ENCODE measurements at regions not wholly inside any gene's neighbourhood (a gene's known extent, or its start where the extent isn't known, plus 50 kb on each side); places are given as distances from the start of the nearest gene placed in this dataset.

DNA sequence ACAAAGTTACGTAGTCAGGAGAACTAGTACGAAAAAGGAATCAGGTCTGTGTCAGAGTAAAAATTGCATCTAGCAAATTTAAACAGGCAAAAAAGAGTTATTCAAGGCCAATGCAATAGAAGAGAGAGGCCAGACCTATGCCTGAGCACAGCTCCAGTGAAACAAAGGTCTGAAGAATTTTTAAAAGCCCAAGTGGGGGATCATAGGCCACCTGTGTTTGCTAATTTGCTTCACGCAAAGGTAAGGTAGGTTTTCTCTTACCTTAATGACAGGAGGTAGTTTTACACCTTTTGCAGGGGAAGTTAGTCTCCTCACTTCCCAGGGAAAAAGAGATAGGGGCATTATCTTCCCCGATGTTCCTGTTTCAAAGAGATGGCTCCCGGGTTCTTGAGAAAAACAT lies 448.6 kb upstream of the TECRL start:
- no peak overlapping the region for H3K14ac ChIP-seq (ENCODE audit: insufficient read length)
- no peak overlapping the region for H2BK5ac ChIP-seq (ENCODE audit: low read depth, low read length)
- H3K79me1 ChIP-seq (ENCODE audit: low read depth, low read length): no peaks in the 10 kb centered on the region
- H3K36me3 ChIP-seq (ENCODE audit: control insufficient read depth in 2 of 4, insufficient read depth in 4 of 4, low read length in 3 of 4): no peaks in the 10 kb centered on the region
- no peak overlapping the region for H2BK120ac ChIP-seq (replicated peaks; ENCODE audit: low read depth, low read length)
- H3K79me2 ChIP-seq (ENCODE audit: control insufficient read depth in 1 of 2, insufficient read depth in 2 of 2, low read length in 2 of 2): no peaks in the 10 kb centered on the region
- no peaks in the 10 kb centered on the region for H4K20me1 ChIP-seq (replicated peaks in 1 of 2; ENCODE audit: control insufficient read depth in 1 of 2, insufficient read depth in 2 of 2, low read length in 2 of 2)
- 0 out of 4 replicates have a peak overlapping the region, but pooled peaks of 1 of the 2 experiments have one; percentile 6 for H3K4me2 ChIP-seq (ENCODE audit: insufficient read depth in 1 of 2, low read depth in 2 of 2, low read length in 2 of 2)
- H2BK20ac ChIP-seq (ENCODE audit: low read length): no peak overlapping the region
- no peaks in the 10 kb centered on the region for H3K23me2 ChIP-seq (ENCODE audit: low read depth, low read length)
- no peaks in the 10 kb centered on the region for H3K27me3 ChIP-seq (replicated peaks in 1 of 4; ENCODE audit: control insufficient read depth in 3 of 4, extremely low read depth in 1 of 4, insufficient read depth in 3 of 4, low read length in 3 of 4)
- ChIA-PET CTCF (ENCODE audit: partially characterized antibody) (no interaction called here), POLR2A (ENCODE audit: partially characterized antibody) (no interaction called here)
- no peak overlapping the region for H3K9ac ChIP-seq (replicated peaks in 1 of 4; ENCODE audit: extremely low read depth in 1 of 4, low read depth in 3 of 4, low read length in 3 of 4)
- H3K56ac ChIP-seq (replicated peaks; ENCODE audit: insufficient read length, low read depth, low read length): no peak overlapping the region
- H2AFZ ChIP-seq (ENCODE audit: low read length): peak overlapping the region; percentile 47
- no peak overlapping the region for H4K5ac ChIP-seq (ENCODE audit: insufficient read length, low read depth, low read length)
- no peak overlapping the region for H3K18ac ChIP-seq (ENCODE audit: extremely low read depth, low read length)
- no peak overlapping the region for H2AK5ac ChIP-seq (ENCODE audit: low read depth, low read length)
- H4K91ac ChIP-seq (replicated peaks; ENCODE audit: insufficient read length, low read length): no peak overlapping the region
- H3K27ac ChIP-seq (ENCODE audit: low read depth, low read length): no peak overlapping the region
- FAIRE-seq (no peak), DNase-seq (ENCODE audit: low read depth in 1 of 2, low spot score in 2 of 2) (no peak)
- H3K4ac ChIP-seq (replicated peaks; ENCODE audit: insufficient read length, low read depth, low read length): no peak overlapping the region
- H4K8ac ChIP-seq (ENCODE audit: extremely low read depth, insufficient read depth, low read length): no peak overlapping the region
- peaks cover 0 to 5% (median 1%) of the 10 kb centered on the region in 4 experiments; a peak in 3 of 7 replicates for H3K4me1 ChIP-seq (replicated peaks in 1 of 4; ENCODE audit: control insufficient read depth in 3 of 4, insufficient read depth in 4 of 4, low read length in 3 of 4)
- 58% methylated on average over 5 of the region's 5 CpGs; no CpG with 5 or more reads in 1 of the 2 experiments for WGBS, 2 experiments (ENCODE audit: extremely low coverage in 1 of 2, insufficient coverage in 1 of 2, insufficient read length in 1 of 2, insufficient replicate concordance in 2 of 2, low coverage in 1 of 2, low lambda C conversion rate in 2 of 2, missing lambda C conversion rate in 1 of 2)
- no peak overlapping the region for H3K4me3 ChIP-seq (ENCODE audit: extremely low read depth in 1 of 4, insufficient read depth in 2 of 4, low read depth in 3 of 4, low read length in 4 of 4)
- no peak overlapping the region for H2BK12ac ChIP-seq (ENCODE audit: low read depth, low read length)
- no peak overlapping the region for H3K23ac ChIP-seq (ENCODE audit: insufficient read length)
- no peaks in the 10 kb centered on the region for H3K9me3 ChIP-seq (ENCODE audit: insufficient read depth in 2 of 2, low read depth in 1 of 2, low read length in 1 of 2)
- H2BK15ac ChIP-seq (ENCODE audit: low read length): no peak overlapping the region
- no peak for TF ChIP-seq TAF1 (IDR thresholded peaks at IDR 0.05; ENCODE audit: low read depth, low read length)
- no peak for TF ChIP-seq RBBP5 (IDR thresholded peaks at IDR 0.05; ENCODE audit: borderline replicate concordance, low read depth, low read length)
- TF ChIP-seq SIRT6 (IDR thresholded peaks at IDR 0.05; ENCODE audit: low read length): no peak
- TF ChIP-seq TCF12 (IDR thresholded peaks at IDR 0.05; ENCODE audit: low read depth, low read length): no peak
- no peak for TF ChIP-seq NANOG (IDR thresholded peaks at IDR 0.05; ENCODE audit: insufficient read depth, low read depth, low read length, poor library complexity, severe bottlenecking)
- TF ChIP-seq, protein P1, sequence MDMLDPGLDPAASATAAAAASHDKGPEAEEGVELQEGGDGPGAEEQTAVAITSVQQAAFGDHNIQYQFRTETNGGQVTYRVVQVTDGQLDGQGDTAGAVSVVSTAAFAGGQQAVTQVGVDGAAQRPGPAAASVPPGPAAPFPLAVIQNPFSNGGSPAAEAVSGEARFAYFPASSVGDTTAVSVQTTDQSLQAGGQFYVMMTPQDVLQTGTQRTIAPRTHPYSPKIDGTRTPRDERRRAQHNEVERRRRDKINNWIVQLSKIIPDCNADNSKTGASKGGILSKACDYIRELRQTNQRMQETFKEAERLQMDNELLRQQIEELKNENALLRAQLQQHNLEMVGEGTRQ (IDR thresholded peaks at IDR 0.05; ENCODE audit: low read length): no peak
- no peak for TF ChIP-seq RNF2 (IDR thresholded peaks at IDR 0.05; ENCODE audit: borderline replicate concordance, low read depth, low read length, missing control alignments, poor library complexity, severe bottlenecking)
- no peak for TF ChIP-seq POLR2A (IDR thresholded peaks at IDR 0.05; ENCODE audit: control extremely low read depth in 1 of 2, low read depth in 2 of 2, low read length in 2 of 2)
- TF ChIP-seq ASH2L (IDR thresholded peaks at IDR 0.05; ENCODE audit: low read length): no peak
- TF ChIP-seq, protein P2, sequence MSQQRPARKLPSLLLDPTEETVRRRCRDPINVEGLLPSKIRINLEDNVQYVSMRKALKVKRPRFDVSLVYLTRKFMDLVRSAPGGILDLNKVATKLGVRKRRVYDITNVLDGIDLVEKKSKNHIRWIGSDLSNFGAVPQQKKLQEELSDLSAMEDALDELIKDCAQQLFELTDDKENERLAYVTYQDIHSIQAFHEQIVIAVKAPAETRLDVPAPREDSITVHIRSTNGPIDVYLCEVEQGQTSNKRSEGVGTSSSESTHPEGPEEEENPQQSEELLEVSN (IDR thresholded peaks at IDR 0.05): no peak
- TF ChIP-seq, protein P3, sequence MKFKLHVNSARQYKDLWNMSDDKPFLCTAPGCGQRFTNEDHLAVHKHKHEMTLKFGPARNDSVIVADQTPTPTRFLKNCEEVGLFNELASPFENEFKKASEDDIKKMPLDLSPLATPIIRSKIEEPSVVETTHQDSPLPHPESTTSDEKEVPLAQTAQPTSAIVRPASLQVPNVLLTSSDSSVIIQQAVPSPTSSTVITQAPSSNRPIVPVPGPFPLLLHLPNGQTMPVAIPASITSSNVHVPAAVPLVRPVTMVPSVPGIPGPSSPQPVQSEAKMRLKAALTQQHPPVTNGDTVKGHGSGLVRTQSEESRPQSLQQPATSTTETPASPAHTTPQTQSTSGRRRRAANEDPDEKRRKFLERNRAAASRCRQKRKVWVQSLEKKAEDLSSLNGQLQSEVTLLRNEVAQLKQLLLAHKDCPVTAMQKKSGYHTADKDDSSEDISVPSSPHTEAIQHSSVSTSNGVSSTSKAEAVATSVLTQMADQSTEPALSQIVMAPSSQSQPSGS (IDR thresholded peaks at IDR 0.05; ENCODE audit: low read length): no peak
